Testis (tissue), 2 donors: ENCODE measurements at regions not wholly inside any gene's neighbourhood (a gene's known extent, or its start where the extent isn't known, plus 50 kb on each side); places are given as distances from the start of the nearest gene placed in this dataset.
A peak's percentile ranks its signal among the peaks of the same experiment; 100 is the strongest.

ENCODE experiments used
- DNase-seq: peaks from one replicate; pipeline ENCODE4 v3.0.0-alpha.2; 2019
- H3K27ac ChIP-seq, 2 donors: fragments of 200-600 bp; sonication (generic); one replicate each; pipeline ENCODE4 v1.5.1; 2019
- H3K27me3 ChIP-seq: fragments of 200-600 bp; sonication (generic); one replicate; pipeline ENCODE4 v1.5.1; 2019
- H3K36me3 ChIP-seq: fragments of 200-600 bp; sonication (generic); one replicate; pipeline ENCODE4 v1.5.1; 2017; ENCODE audit warnings: low read depth; ENCODE audit errors: missing control alignments
- H3K4me1 ChIP-seq: fragments of 200-600 bp; sonication (generic); one replicate; pipeline ENCODE4 v1.5.1; 2019
- H3K4me3 ChIP-seq, 2 donors: fragments of 200-600 bp; sonication (generic); one replicate each; pipeline ENCODE4 v1.5.1; 2017 to 2019
- H3K9me3 ChIP-seq: fragments of 200-600 bp; sonication (generic); one replicate; pipeline ENCODE4 v1.5.1; 2017
- CTCF ChIP-seq, 3 experiments: fragments of 450-650 bp in 2 of 3; fragments of 200-600 bp in 1 of 3; sonication (generic) in 1 of 3; IDR thresholded peaks; one replicate each; pipeline ENCODE4 v1.5.1; 2016 to 2019; ENCODE audit warnings: antibody characterized with exemption in 3 of 3, mild to moderate bottlenecking in 2 of 3, moderate library complexity in 1 of 3
- POLR2A ChIP-seq: fragments of 450-650 bp; IDR thresholded peaks from one replicate; pipeline ENCODE4 v1.6.1; 2017; ENCODE audit warnings: antibody characterized with exemption, mild to moderate bottlenecking, moderate library complexity
- WGBS, 2 donors: methylation state at CpG; one replicate each; pipeline ENCODE4 v1.1.5; 2018; 5-methylcytosine and 5-hydroxymethylcytosine counted together
- intact Hi-C: fragments of 100-400 bp; cut with DNase I; formaldehyde crosslinking; loops from one replicate; pipeline ENCODE4 v1.15.1; 2023; ENCODE audit warnings: low total_unique reads

- no peak overlapping the region for H3K4me3 ChIP-seq
- no peaks in the 10 kb centered on the region for H3K27me3 ChIP-seq
- TF ChIP-seq POLR2A = no peak
- no peak for TF ChIP-seq CTCF (IDR thresholded peaks at IDR 0.05)
- WGBS, 2 donors = 93 to 94% methylated on average over 7 of the region's 7 CpGs
- no peak overlapping the region for H3K27ac ChIP-seq
- peaks cover 6% of the 10 kb centered on the region for H3K4me1 ChIP-seq
- H3K36me3 ChIP-seq = no peaks in the 10 kb centered on the region
- H3K9me3 ChIP-seq = no peaks in the 10 kb centered on the region
- intact Hi-C loops = no loop called here
- no peak for DNase-seq
Measured at GRCh38 chr12:114850661-114851275, 166.8 kb upstream of the TBX3 start.

- no peak overlapping the region for H3K4me3 ChIP-seq
- H3K27ac ChIP-seq = no peak overlapping the region
- TF ChIP-seq CTCF (IDR thresholded peaks at IDR 0.05) = no peak
- no peak for TF ChIP-seq POLR2A
- intact Hi-C loops = no loop called here
- H3K27me3 ChIP-seq = no peaks in the 10 kb centered on the region
- H3K36me3 ChIP-seq = no peaks in the 10 kb centered on the region
- WGBS, 2 donors = 56 to 63% methylated on average over 2 of the region's 2 CpGs
- DNase-seq = peak; percentile 16
- H3K4me1 ChIP-seq = peaks cover 6% of the 10 kb centered on the region
- no peaks in the 10 kb centered on the region for H3K9me3 ChIP-seq
Measured at GRCh38 chr12:114848666-114849065, 164.7 kb upstream of the TBX3 start.

GRCh38 chr12:114847441-114848035 is 163.6 kb upstream of the TBX3 start:
- Histone ChIP-seq H3K36me3 (no peaks in the 10 kb centered on the region), H3K4me3 (no peak overlapping the region), H3K4me1 (peaks cover 6% of the 10 kb centered on the region), H3K9me3 (no peaks in the 10 kb centered on the region), H3K27me3 (no peaks in the 10 kb centered on the region), H3K27ac (no peak overlapping the region)
- TF ChIP-seq POLR2A = no peak
- TF ChIP-seq CTCF (IDR thresholded peaks at IDR 0.05) = no peak
- no peak for DNase-seq
- WGBS, 2 donors = 86% methylated on average over 11 of the region's 11 CpGs
- intact Hi-C loops = no loop called here

- H3K27me3 ChIP-seq = no peaks in the 10 kb centered on the region
- TF ChIP-seq POLR2A (no peak), CTCF (IDR thresholded peaks at IDR 0.05) (no peak)
- WGBS, 2 donors = 46 to 58% methylated on average over 8 of the region's 8 CpGs
- intact Hi-C loops = no loop called here
- H3K4me3 ChIP-seq = no peak overlapping the region
- DNase-seq = peak; percentile 46
- H3K4me1 ChIP-seq = peaks cover 6% of the 10 kb centered on the region
- H3K36me3 ChIP-seq = no peaks in the 10 kb centered on the region
- H3K9me3 ChIP-seq = no peaks in the 10 kb centered on the region
- H3K27ac ChIP-seq = no peak overlapping the region
Measured at GRCh38 chr12:114846771-114847170, 162.8 kb upstream of the TBX3 start.
